Endothelial cell (in vitro differentiated cells): ENCODE measurements at regions not wholly inside any gene's neighbourhood (a gene's known extent, or its start where the extent isn't known, plus 50 kb on each side); places are given as distances from the start of the nearest gene placed in this dataset.

Source experiments
- DNase-seq: peaks from one replicate; pipeline ENCODE4 v3.0.0; 2021; ENCODE audit warnings: low spot score
- H3K27ac Mint-ChIP-seq: one replicate; pipeline ENCODE4 v1.8.0; 2021; ENCODE audit warnings: mixed read lengths, inconsistent platforms; ENCODE audit not compliant: unreplicated experiment
- H3K27me3 Mint-ChIP-seq: one replicate; pipeline ENCODE4 v1.8.0; 2021; ENCODE audit warnings: mild to moderate bottlenecking, moderate library complexity, mixed read lengths, inconsistent platforms; ENCODE audit not compliant: unreplicated experiment
- H3K36me3 Mint-ChIP-seq: one replicate; pipeline ENCODE4 v1.8.0; 2021; ENCODE audit warnings: mild to moderate bottlenecking, low read depth, mixed read lengths, inconsistent platforms; ENCODE audit not compliant: unreplicated experiment
- H3K4me1 Mint-ChIP-seq: one replicate; pipeline ENCODE4 v1.8.0; 2021; ENCODE audit warnings: mild to moderate bottlenecking, mixed read lengths, inconsistent platforms; ENCODE audit not compliant: unreplicated experiment
- H3K4me3 Mint-ChIP-seq: one replicate; pipeline ENCODE4 v1.8.0; 2021; ENCODE audit warnings: mild to moderate bottlenecking, mixed read lengths, inconsistent platforms; ENCODE audit not compliant: unreplicated experiment
- H3K9me3 Mint-ChIP-seq: one replicate; pipeline ENCODE4 v1.8.0; 2021; ENCODE audit warnings: mixed read lengths, inconsistent platforms; ENCODE audit not compliant: unreplicated experiment
- CTCF ChIP-seq: fragments of 200-600 bp; sonication (generic); IDR thresholded peaks from one replicate; pipeline ENCODE4 v1.5.0; 2021; ENCODE audit warnings: antibody characterized with exemption; ENCODE audit not compliant: unreplicated experiment

- no peaks in the 10 kb centered on the region for H3K4me1 Mint-ChIP-seq
- no peaks in the 10 kb centered on the region for H3K9me3 Mint-ChIP-seq
- no peak overlapping the region for H3K27ac Mint-ChIP-seq
- H3K36me3 Mint-ChIP-seq: no peaks in the 10 kb centered on the region
- no peak for TF ChIP-seq CTCF
- DNase-seq: no peak
- no peaks in the 10 kb centered on the region for H3K27me3 Mint-ChIP-seq
- H3K4me3 Mint-ChIP-seq: no peak overlapping the region
These were observed 294.4 kb downstream of the NPIPA8 start for GRCh38 chr16:18041864-18042834.

- Mint-ChIP-seq H3K27me3 (no peaks in the 10 kb centered on the region), H3K4me1 (no peaks in the 10 kb centered on the region), H3K36me3 (no peaks in the 10 kb centered on the region), H3K9me3 (no peaks in the 10 kb centered on the region), H3K27ac (no peak overlapping the region), H3K4me3 (no peak overlapping the region)
- DNase-seq: peak; percentile 8
- TF ChIP-seq CTCF: no peak
These were observed 296.6 kb downstream of the NPIPA8 start for GRCh38 chr16:18039931-18040330.

GRCh38 chr16:18037051-18037450, 299.5 kb downstream of the NPIPA8 start:
- no peaks in the 10 kb centered on the region for H3K9me3 Mint-ChIP-seq
- no peak for DNase-seq
- no peak overlapping the region for H3K27ac Mint-ChIP-seq
- no peaks in the 10 kb centered on the region for H3K4me1 Mint-ChIP-seq
- H3K27me3 Mint-ChIP-seq: no peaks in the 10 kb centered on the region
- no peaks in the 10 kb centered on the region for H3K36me3 Mint-ChIP-seq
- no peak overlapping the region for H3K4me3 Mint-ChIP-seq
- no peak for TF ChIP-seq CTCF

- no peaks in the 10 kb centered on the region for H3K36me3 Mint-ChIP-seq
- H3K27ac Mint-ChIP-seq: no peak overlapping the region
- no peak for TF ChIP-seq CTCF
- H3K9me3 Mint-ChIP-seq: no peaks in the 10 kb centered on the region
- no peak for DNase-seq
- no peaks in the 10 kb centered on the region for H3K27me3 Mint-ChIP-seq
- no peaks in the 10 kb centered on the region for H3K4me1 Mint-ChIP-seq
- H3K4me3 Mint-ChIP-seq: no peak overlapping the region
These were observed 311.9 kb downstream of the NPIPA8 start for GRCh38 chr16:18024611-18025010.

GRCh38 chr16:18018376-18018775, 318.2 kb downstream of the NPIPA8 start:
- H3K36me3 Mint-ChIP-seq: no peaks in the 10 kb centered on the region
- no peak for TF ChIP-seq CTCF
- DNase-seq: no peak

More at GRCh38 chr16:18018376-18018775, 318.2 kb downstream of the NPIPA8 start:
- Mint-ChIP-seq H3K9me3 (no peaks in the 10 kb centered on the region), H3K4me1 (peaks cover 17% of the 10 kb centered on the region), H3K4me3 (no peak overlapping the region), H3K27me3 (peaks cover 2% of the 10 kb centered on the region), H3K27ac (no peak overlapping the region)
